Testis (tissue), 2 donors: ENCODE measurements at regions not wholly inside any gene's neighbourhood (a gene's known extent, or its start where the extent isn't known, plus 50 kb on each side); places are given as distances from the start of the nearest gene placed in this dataset.
"Not testable (repeated sequence)": the region's sequence is repeated elsewhere in the genome, so short reads cannot be mapped to it uniquely, and the experiment has no call there.

Experiments
- CTCF ChIP-seq, 3 experiments: fragments of 450-650 bp in 2 of 3; fragments of 200-600 bp in 1 of 3; sonication (generic) in 1 of 3; IDR thresholded peaks; one replicate each; pipeline ENCODE4 v1.5.1; 2016 to 2019; ENCODE audit warnings: antibody characterized with exemption in 3 of 3, mild to moderate bottlenecking in 2 of 3, moderate library complexity in 1 of 3
- POLR2A ChIP-seq: fragments of 450-650 bp; IDR thresholded peaks from one replicate; pipeline ENCODE4 v1.6.1; 2017; ENCODE audit warnings: antibody characterized with exemption, mild to moderate bottlenecking, moderate library complexity

GRCh38 chr10:128583125-128583524 lies 456.9 kb upstream of the MKI67 start:
- not testable (repeated sequence) for TF ChIP-seq CTCF (IDR thresholded peaks at IDR 0.05); POLR2A
